Liver (tissue), 8 donors: ENCODE measurements at regions not wholly inside any gene's neighbourhood (a gene's known extent, or its start where the extent isn't known, plus 50 kb on each side); places are given as distances from the start of the nearest gene placed in this dataset.

Experiments used
- DNase-seq: peaks from one replicate; pipeline ENCODE4 v3.0.0-alpha.2; 2017; ENCODE audit warnings: low spot score
- H3K27ac ChIP-seq, 2 donors: one replicate each; pipeline ENCODE4 v1.7.0; 2013; ENCODE audit warnings: inconsistent platforms in 2 of 2, low read length in 2 of 2, control low read depth in 1 of 2, low read depth in 1 of 2, mild to moderate bottlenecking in 1 of 2
- H3K27me3 ChIP-seq, 4 donors: one replicate each; pipeline versions ENCODE4 v1.6.1 to v1.7.0; 2013; ENCODE audit warnings: low read length in 3 of 4, inconsistent platforms in 1 of 4, mild to moderate bottlenecking in 1 of 4, moderate library complexity in 1 of 4; ENCODE audit not compliant: control insufficient read depth in 4 of 4, insufficient read depth in 4 of 4
- H3K36me3 ChIP-seq, 4 donors: one replicate each; pipeline versions ENCODE4 v1.6.1 to v1.7.0; 2013; ENCODE audit warnings: low read length in 3 of 4, mild to moderate bottlenecking in 3 of 4, low read depth in 1 of 4, moderate library complexity in 1 of 4; ENCODE audit not compliant: control insufficient read depth in 4 of 4, insufficient read depth in 3 of 4
- H3K4me1 ChIP-seq, 4 donors: one replicate each; pipeline versions ENCODE4 v1.6.1 to v1.7.0; 2013; ENCODE audit warnings: low read length in 3 of 4, mild to moderate bottlenecking in 3 of 4, moderate library complexity in 1 of 4; ENCODE audit not compliant: control insufficient read depth in 4 of 4, insufficient read depth in 4 of 4
- H3K4me3 ChIP-seq, 3 donors: one replicate each; pipeline versions ENCODE4 v1.6.1 to v1.7.0; 2013; ENCODE audit warnings: low read length in 3 of 3, control low read depth in 1 of 3, low read depth in 1 of 3, mild to moderate bottlenecking in 1 of 3
- H3K9ac ChIP-seq, 2 donors: one replicate each; pipeline ENCODE4 v1.7.0; 2013; ENCODE audit warnings: low read length in 2 of 2, mild to moderate bottlenecking in 2 of 2, moderate library complexity in 2 of 2, control low read depth in 1 of 2, low read depth in 1 of 2
- H3K9me3 ChIP-seq, 4 donors: one replicate each; pipeline versions ENCODE4 v1.6.1 to v1.7.0; 2013; ENCODE audit warnings: low read length in 3 of 4; ENCODE audit not compliant: control insufficient read depth in 4 of 4
- EGR1 ChIP-seq, 2 donors: IDR thresholded peaks; 2 replicates each; pipeline ENCODE4 v1.6.1; 2016 to 2018; ENCODE audit warnings: antibody characterized with exemption in 2 of 2, low read depth in 2 of 2
- FOXA1 ChIP-seq: IDR thresholded peaks from 2 replicates; pipeline ENCODE4 v1.6.1; 2016; ENCODE audit warnings: antibody characterized with exemption
- FOXA2 ChIP-seq: IDR thresholded peaks from 2 replicates; pipeline ENCODE4 v1.6.1; 2016; ENCODE audit warnings: antibody characterized with exemption
- GABPA ChIP-seq, 2 donors: IDR thresholded peaks in 1 of 2; conservative IDR thresholded peaks in 1 of 2; 2 replicates each; pipeline ENCODE4 v1.6.1; 2016; ENCODE audit warnings: antibody characterized with exemption in 2 of 2, mild to moderate bottlenecking in 1 of 2, moderate library complexity in 1 of 2
- HNF4A ChIP-seq, 2 donors: conservative IDR thresholded peaks; 2 replicates each; pipeline ENCODE4 v1.6.1; 2016; ENCODE audit warnings: antibody characterized with exemption in 2 of 2, mild to moderate bottlenecking in 2 of 2
- HNF4G ChIP-seq: IDR thresholded peaks from 2 replicates; pipeline ENCODE4 v1.6.1; 2016; ENCODE audit warnings: antibody characterized with exemption
- JUND ChIP-seq, 2 donors: IDR thresholded peaks; 2 replicates each; pipeline ENCODE4 v1.6.1; 2016; ENCODE audit warnings: antibody characterized with exemption in 2 of 2
- NR2F2 ChIP-seq: IDR thresholded peaks from 2 replicates; pipeline ENCODE4 v1.6.1; 2016; ENCODE audit warnings: antibody characterized with exemption
- RAD21 ChIP-seq, 2 donors: IDR thresholded peaks; 2 replicates each; pipeline ENCODE4 v1.6.1; 2016; ENCODE audit warnings: antibody characterized with exemption in 2 of 2, mild to moderate bottlenecking in 2 of 2
- RXRA ChIP-seq, 2 donors: IDR thresholded peaks; 2 replicates each; pipeline ENCODE4 v1.6.1; 2017 to 2018; ENCODE audit warnings: antibody characterized with exemption in 2 of 2, mild to moderate bottlenecking in 1 of 2
- SP1 ChIP-seq: IDR thresholded peaks from 2 replicates; pipeline ENCODE4 v1.6.1; 2018; ENCODE audit warnings: antibody characterized with exemption, mild to moderate bottlenecking
- TAF1 ChIP-seq: conservative IDR thresholded peaks from 2 replicates; pipeline ENCODE4 v1.6.1; 2016; ENCODE audit warnings: antibody characterized with exemption, mild to moderate bottlenecking
- YY1 ChIP-seq: IDR thresholded peaks from 2 replicates; pipeline ENCODE4 v1.6.1; 2016; ENCODE audit warnings: antibody characterized with exemption, mild to moderate bottlenecking
- WGBS: extraction: QIAGEN DNeasy Blood & Tissue Kit; methylation state at CpG from one replicate; pipeline ENCODE4 v1.1.7; 2013; 5-methylcytosine and 5-hydroxymethylcytosine counted together
- TF ChIP-seq, protein P1 (sequence below): IDR thresholded peaks from 2 replicates; pipeline ENCODE4 v1.6.1; 2016; ENCODE audit warnings: antibody characterized with exemption, mild to moderate bottlenecking
- TF ChIP-seq, protein P2 (sequence below): IDR thresholded peaks from 2 replicates; pipeline ENCODE4 v1.6.1; 2016; ENCODE audit warnings: antibody characterized with exemption
- TF ChIP-seq, protein P3 (sequence below): IDR thresholded peaks from 2 replicates; pipeline ENCODE4 v1.6.1; 2016; ENCODE audit warnings: antibody characterized with exemption
- TF ChIP-seq, protein P4 (sequence below): fragments of 150-350 bp; IDR thresholded peaks from 2 replicates; pipeline ENCODE4 v1.5.1; 2017; ENCODE audit warnings: improper control_type of control experiment, low read depth, low read length; ENCODE audit not compliant: missing input control
- TF ChIP-seq, protein P5 (sequence below): IDR thresholded peaks from 2 replicates; pipeline ENCODE4 v1.6.1; 2016; ENCODE audit warnings: antibody characterized with exemption
- donor health status: healthy.
- donor health status: healthy.
- donor health status: healthy.
- donor health status: healthy.
- donor health status: healthy.

DNA sequence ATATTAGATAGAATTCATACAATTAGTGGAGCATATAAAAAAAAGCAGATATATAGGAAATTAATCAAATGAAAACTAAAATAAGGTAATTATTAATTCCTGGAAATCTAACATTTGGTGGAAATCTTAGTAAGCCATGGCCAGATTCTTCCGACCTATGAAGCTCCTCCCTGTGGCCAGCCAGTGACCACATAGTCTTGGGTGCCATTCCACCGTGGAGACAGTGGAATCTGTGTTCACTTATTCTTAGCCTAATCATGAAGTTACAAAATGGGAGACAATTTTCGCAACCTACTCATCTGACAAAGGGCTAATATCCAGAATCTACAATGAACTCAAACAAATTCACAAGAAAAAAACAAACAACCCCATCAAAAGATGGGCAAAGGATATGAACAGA, 241.9 kb upstream of the FLRT2 start:
- Histone ChIP-seq H3K9ac (no peak overlapping the region), H3K4me3 (no peak overlapping the region), H3K4me1 (no peaks in the 10 kb centered on the region), H3K27me3 (no peaks in the 10 kb centered on the region), H3K27ac (no peak overlapping the region), H3K9me3 (no peaks in the 10 kb centered on the region), H3K36me3 (no peaks in the 10 kb centered on the region)
- WGBS: 88% methylated on average over 3 of the region's 3 CpGs
- TF ChIP-seq, protein P1, sequence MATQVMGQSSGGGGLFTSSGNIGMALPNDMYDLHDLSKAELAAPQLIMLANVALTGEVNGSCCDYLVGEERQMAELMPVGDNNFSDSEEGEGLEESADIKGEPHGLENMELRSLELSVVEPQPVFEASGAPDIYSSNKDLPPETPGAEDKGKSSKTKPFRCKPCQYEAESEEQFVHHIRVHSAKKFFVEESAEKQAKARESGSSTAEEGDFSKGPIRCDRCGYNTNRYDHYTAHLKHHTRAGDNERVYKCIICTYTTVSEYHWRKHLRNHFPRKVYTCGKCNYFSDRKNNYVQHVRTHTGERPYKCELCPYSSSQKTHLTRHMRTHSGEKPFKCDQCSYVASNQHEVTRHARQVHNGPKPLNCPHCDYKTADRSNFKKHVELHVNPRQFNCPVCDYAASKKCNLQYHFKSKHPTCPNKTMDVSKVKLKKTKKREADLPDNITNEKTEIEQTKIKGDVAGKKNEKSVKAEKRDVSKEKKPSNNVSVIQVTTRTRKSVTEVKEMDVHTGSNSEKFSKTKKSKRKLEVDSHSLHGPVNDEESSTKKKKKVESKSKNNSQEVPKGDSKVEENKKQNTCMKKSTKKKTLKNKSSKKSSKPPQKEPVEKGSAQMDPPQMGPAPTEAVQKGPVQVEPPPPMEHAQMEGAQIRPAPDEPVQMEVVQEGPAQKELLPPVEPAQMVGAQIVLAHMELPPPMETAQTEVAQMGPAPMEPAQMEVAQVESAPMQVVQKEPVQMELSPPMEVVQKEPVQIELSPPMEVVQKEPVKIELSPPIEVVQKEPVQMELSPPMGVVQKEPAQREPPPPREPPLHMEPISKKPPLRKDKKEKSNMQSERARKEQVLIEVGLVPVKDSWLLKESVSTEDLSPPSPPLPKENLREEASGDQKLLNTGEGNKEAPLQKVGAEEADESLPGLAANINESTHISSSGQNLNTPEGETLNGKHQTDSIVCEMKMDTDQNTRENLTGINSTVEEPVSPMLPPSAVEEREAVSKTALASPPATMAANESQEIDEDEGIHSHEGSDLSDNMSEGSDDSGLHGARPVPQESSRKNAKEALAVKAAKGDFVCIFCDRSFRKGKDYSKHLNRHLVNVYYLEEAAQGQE: no peak
- TF ChIP-seq, protein P2, sequence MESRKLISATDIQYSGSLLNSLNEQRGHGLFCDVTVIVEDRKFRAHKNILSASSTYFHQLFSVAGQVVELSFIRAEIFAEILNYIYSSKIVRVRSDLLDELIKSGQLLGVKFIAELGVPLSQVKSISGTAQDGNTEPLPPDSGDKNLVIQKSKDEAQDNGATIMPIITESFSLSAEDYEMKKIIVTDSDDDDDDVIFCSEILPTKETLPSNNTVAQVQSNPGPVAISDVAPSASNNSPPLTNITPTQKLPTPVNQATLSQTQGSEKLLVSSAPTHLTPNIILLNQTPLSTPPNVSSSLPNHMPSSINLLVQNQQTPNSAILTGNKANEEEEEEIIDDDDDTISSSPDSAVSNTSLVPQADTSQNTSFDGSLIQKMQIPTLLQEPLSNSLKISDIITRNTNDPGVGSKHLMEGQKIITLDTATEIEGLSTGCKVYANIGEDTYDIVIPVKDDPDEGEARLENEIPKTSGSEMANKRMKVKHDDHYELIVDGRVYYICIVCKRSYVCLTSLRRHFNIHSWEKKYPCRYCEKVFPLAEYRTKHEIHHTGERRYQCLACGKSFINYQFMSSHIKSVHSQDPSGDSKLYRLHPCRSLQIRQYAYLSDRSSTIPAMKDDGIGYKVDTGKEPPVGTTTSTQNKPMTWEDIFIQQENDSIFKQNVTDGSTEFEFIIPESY: no peak
- no peak for TF ChIP-seq EGR1 (IDR thresholded peaks at IDR 0.05; ENCODE audit: low read depth in 2 of 2)
- no peak for TF ChIP-seq TAF1
- no peak for TF ChIP-seq RXRA (IDR thresholded peaks at IDR 0.05)
- no peak for TF ChIP-seq HNF4A (conservative IDR thresholded peaks at IDR 0.05)
- TF ChIP-seq, protein P3, sequence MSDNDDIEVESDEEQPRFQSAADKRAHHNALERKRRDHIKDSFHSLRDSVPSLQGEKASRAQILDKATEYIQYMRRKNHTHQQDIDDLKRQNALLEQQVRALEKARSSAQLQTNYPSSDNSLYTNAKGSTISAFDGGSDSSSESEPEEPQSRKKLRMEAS: no peak
- no peak for TF ChIP-seq NR2F2
- no peak for TF ChIP-seq GABPA (IDR thresholded peaks at IDR 0.05 in 1 of 2, conservative IDR thresholded peaks at IDR 0.05 in 1 of 2)
- TF ChIP-seq HNF4G: no peak
- TF ChIP-seq JUND (IDR thresholded peaks at IDR 0.05): no peak
- TF ChIP-seq, protein P4, sequence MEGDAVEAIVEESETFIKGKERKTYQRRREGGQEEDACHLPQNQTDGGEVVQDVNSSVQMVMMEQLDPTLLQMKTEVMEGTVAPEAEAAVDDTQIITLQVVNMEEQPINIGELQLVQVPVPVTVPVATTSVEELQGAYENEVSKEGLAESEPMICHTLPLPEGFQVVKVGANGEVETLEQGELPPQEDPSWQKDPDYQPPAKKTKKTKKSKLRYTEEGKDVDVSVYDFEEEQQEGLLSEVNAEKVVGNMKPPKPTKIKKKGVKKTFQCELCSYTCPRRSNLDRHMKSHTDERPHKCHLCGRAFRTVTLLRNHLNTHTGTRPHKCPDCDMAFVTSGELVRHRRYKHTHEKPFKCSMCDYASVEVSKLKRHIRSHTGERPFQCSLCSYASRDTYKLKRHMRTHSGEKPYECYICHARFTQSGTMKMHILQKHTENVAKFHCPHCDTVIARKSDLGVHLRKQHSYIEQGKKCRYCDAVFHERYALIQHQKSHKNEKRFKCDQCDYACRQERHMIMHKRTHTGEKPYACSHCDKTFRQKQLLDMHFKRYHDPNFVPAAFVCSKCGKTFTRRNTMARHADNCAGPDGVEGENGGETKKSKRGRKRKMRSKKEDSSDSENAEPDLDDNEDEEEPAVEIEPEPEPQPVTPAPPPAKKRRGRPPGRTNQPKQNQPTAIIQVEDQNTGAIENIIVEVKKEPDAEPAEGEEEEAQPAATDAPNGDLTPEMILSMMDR: no peak
- TF ChIP-seq FOXA1: no peak
- TF ChIP-seq, protein P5, sequence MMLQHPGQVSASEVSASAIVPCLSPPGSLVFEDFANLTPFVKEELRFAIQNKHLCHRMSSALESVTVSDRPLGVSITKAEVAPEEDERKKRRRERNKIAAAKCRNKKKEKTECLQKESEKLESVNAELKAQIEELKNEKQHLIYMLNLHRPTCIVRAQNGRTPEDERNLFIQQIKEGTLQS: no peak
- TF ChIP-seq RAD21 (IDR thresholded peaks at IDR 0.05): no peak
- no peak for TF ChIP-seq FOXA2
- no peak for TF ChIP-seq YY1
- TF ChIP-seq SP1: no peak
- no peak for DNase-seq

DNA sequence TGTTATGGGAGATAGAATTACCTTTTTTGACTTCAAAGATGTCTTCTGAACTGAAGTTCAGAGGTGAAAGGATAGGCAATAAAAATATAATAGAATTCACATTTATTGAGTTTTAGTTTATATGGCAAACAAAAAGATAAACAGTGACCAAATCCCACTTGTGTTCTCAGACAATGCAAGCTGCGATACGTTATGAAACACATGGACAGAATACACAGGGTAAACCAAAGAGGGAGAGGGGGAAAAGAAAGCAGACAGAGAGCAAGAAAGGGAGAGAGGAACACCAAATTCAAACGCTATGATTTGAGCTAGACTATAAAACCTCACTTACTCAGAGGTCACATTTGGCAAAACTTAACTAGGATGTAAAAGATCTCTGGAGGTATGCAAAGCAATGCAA, 238.2 kb upstream of the FLRT2 start:
- Histone ChIP-seq H3K4me3 (no peak overlapping the region), H3K9ac (no peak overlapping the region), H3K27ac (no peak overlapping the region), H3K36me3 (no peaks in the 10 kb centered on the region), H3K9me3 (peaks cover 0 to 2% (median 0%) of the 10 kb centered on the region in 4 donors), H3K27me3 (no peaks in the 10 kb centered on the region), H3K4me1 (no peaks in the 10 kb centered on the region)
- DNase-seq: no peak
- 88% methylated on average over 3 of the region's 3 CpGs for WGBS
- TF ChIP-seq NR2F2: no peak
- no peak for TF ChIP-seq HNF4A (conservative IDR thresholded peaks at IDR 0.05)
- no peak for TF ChIP-seq RAD21 (IDR thresholded peaks at IDR 0.05)
- TF ChIP-seq, protein P4: no peak
- no peak for TF ChIP-seq HNF4G
- no peak for TF ChIP-seq YY1
- TF ChIP-seq GABPA (IDR thresholded peaks at IDR 0.05 in 1 of 2, conservative IDR thresholded peaks at IDR 0.05 in 1 of 2): no peak
- TF ChIP-seq FOXA2: no peak
- TF ChIP-seq SP1: no peak
- TF ChIP-seq, protein P5: no peak
- TF ChIP-seq EGR1 (IDR thresholded peaks at IDR 0.05; ENCODE audit: low read depth in 2 of 2): no peak
- TF ChIP-seq JUND (IDR thresholded peaks at IDR 0.05): no peak
- TF ChIP-seq, protein P3: no peak
- TF ChIP-seq RXRA (IDR thresholded peaks at IDR 0.05): no peak
- TF ChIP-seq, protein P2: no peak
